HCEC 1CT (cell line): ENCODE measurements at regions not wholly inside any gene's neighbourhood (a gene's known extent, or its start where the extent isn't known, plus 50 kb on each side); places are given as distances from the start of the nearest gene placed in this dataset.

Experiments used
- DNase-seq: peaks from one replicate; pipeline ENCODE4 v3.0.0-alpha.2; 2017

DNA sequence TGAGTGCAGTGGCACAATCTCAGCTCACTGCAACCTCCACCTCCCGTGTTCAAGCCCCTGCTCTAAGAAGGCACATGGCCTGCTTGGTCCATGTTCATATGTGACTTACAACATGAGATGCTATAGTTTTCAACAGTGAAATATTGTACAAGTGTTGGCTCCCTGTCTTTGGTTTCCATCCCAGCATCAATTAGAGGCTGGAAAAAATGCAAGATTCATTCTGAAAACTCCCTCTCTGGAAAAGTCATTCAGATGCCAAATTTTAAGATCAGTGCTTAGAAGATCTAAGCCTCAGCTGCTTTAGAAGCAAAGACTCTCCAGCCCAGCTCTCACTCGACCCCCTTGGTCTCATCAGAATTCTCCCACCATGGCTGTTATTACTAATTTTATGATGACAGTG, 398.9 kb downstream of the KIF16B start:
- DNase-seq, result no peak

- no peak for DNase-seq
Observed at GRCh38 chr20:16173044-16173443, 400.2 kb downstream of the KIF16B start.

- no peak for DNase-seq
Observed at GRCh38 chr20:16171180-16171579, 402.1 kb downstream of the KIF16B start.

DNA sequence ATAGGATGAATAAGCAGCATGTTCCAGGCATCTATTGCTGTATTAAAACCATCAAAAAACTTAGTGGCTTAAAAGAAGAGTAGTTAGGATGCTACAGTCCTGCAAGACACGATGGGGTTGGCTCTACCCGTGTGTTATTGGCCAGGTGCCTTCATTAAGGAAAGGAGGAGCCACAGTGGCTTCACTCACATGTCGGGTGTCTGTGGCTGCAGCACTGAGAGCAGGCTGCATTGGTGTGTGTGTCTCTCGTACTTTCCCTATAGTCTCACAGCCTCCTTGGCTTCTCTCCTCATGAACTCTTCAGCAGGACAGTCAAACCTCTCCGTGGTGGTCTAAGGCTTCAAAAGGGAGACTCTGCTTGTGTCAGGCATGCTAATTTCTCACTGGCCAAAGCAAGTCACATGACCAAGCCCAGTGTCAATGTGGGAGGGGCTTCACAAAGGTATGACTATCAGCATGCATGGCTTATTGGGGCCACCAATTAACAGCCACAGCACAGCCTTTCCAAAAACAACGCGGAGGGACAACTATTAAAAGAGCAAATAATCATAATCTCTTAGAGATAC, 402.8 kb downstream of the KIF16B start:
- no peak for DNase-seq

GRCh38 chr20:16167423-16168130, 405.7 kb downstream of the KIF16B start:
- no peak for DNase-seq

DNA sequence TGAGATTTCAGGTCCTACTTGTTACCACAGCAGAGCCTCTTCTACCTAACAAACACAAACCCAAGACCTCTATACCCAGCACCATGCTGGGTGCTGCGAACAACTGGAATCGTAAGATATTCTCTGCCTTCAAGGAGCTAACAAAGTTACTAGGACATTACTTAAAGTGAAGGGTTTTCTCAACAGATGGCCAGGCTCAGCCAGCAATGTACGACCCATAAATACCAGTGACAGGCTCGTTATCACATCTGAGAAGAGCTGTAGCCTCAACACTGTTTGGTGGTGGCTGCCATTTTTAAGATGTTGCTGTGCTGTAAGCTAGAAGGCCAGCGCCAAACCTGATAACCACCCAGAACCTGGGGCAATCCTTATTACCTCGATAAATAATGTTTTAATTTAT, 406.5 kb downstream of the KIF16B start:
- no peak for DNase-seq

GRCh38 chr20:16158976-16159286, 414.3 kb downstream of the KIF16B start:
- DNase-seq, result no peak

GRCh38 chr20:16158090-16158975, 414.9 kb downstream of the KIF16B start:
- no peak for DNase-seq

DNA sequence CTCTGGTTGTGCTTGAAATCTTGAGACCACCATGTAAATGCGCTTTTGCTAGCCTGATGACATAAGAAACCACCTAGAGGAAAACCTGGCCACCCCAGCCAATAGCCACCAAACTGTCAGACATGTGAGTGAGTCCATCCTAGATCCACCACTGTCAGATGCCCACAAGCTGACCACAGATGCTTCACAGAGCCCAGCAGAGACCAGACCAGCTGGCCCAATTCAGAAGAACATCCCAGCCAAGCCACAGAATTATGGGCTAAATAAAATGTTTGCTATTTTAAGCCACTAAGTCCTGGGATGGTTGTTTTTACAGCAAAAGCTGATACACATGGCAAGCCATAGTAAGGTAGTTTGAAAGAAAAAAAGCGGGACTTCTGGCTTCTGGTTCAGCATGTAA, 425.3 kb downstream of the KIF16B start:
- no peak for DNase-seq

DNA sequence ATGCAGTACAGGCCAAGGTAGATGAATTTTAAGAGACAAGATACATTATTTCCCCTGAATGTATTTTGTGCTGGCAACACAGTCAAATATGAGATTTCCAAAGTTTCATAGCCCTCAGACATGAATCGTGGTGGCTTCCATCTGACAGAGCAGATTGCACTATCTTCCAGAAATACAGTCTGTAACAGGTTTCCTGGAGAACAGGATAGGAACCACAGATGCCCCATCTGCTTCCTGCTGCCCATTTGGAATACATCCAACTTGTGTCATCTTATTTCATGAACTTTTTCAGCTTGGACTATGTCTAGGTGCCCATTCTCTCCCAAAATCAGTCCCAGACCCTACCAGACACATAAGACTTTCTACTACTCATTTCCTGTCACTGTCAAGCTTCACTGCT, 426.0 kb downstream of the KIF16B start:
- no peak for DNase-seq

GRCh38 chr20:16145919-16146318, 427.3 kb downstream of the KIF16B start:
- DNase-seq, result no peak

- no peak for DNase-seq
Observed at GRCh38 chr20:16143596-16143995, 429.7 kb downstream of the KIF16B start.

DNA sequence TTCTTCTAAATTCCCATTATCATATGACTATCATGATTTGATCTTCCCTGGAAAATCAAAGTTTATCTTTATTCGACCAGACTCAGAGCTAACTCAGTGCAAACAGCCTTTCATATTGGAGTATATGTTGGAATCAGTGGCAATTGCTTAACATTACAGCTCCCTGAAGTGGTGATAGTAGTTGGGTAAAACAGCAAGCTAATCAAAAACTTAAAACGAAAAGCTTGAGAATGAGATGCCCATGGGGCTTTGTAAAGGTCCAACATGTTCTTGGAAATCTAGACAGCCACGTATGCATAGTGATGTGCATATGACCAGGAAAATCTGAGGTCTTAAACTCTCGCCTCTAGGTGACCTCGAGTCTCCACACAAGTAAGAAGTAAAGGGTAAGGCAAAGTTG, 437.6 kb downstream of the KIF16B start:
- DNase-seq, result no peak

DNA sequence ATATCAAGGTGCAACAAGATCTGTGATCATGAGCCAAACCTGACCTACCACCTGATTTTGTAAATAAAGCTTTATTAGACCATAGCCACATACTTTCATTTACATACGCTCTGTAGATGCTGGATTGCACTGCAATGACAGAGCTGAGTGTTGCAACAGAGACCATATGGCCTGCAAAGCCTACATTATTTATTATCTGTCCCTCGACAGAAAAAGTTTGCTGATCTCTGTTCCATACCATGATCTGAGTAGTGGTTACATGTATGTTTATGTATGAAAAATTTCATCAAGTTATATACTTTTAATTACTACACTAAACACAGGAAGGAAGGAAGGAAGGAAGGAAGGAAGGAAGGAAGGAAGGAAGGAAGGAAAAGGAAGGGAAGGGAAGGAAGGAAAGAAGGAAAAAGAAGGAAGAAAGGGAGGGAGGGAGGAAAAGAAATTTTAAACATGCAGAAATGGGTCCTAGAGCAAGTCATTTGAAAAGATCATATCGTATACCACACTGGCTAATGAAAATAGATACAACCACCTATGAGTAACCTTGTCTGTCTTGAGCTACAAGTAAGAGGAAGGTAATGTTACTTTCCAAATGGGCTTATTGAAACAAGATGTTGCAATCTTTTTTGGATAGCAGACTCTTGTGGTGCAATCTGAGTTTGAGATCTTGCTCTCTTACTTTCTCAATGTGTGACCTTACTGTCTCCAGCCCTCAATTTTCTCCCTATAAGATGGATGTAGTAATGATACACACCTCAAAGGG, 441.0 kb downstream of the KIF16B start:
- no peak for DNase-seq

DNA sequence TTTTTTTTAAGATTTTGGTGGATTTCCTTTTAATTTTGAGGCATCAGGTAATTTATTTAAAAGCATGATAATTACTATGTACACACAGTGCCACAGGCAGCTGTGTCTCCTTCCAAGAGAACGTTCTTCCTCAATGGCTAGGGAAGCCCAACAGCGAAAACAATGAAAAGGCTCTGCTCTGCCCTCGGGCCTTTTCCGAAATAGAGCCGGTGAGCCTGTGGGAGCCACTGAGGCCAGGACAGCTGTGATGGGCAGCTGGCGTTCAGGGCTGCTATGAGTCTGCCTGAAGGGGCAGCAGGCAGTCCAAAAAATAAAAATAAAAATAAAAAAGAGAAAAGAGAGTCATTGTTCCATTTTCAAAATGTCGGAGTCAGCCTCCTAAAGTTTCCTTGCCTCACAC, 443.8 kb downstream of the KIF16B start:
- DNase-seq, result no peak

DNA sequence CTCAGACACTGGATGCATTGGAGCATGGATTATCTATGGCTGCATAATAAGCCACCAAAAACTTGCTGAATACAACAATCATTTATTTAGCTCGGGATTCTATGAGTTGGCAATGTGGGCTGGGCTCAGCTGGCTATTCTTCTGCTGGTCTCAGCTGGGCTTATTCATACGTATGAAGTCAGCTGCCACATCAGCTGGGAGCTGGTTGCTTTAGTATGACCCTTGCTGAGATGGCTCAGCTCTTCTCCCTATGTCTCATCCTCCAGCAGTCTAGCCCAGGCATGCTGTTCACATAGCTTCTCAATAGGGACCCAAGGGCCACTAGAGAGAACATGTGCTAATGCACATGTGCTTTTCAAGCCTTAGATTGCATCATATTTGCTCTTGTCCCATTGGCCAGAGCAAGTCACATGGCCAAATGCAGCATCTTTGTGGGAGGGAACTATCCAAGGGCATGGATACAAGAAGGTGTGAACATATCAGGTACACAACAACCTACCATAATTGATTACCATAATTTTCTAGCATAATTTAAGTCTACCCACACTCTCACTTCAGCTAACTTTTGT, 444.6 kb downstream of the KIF16B start:
- no peak for DNase-seq

GRCh38 chr20:16125816-16126215, 447.4 kb downstream of the KIF16B start:
- no peak for DNase-seq

- DNase-seq, result no peak
Observed at GRCh38 chr20:16124911-16125776, 448.1 kb downstream of the KIF16B start.

DNA sequence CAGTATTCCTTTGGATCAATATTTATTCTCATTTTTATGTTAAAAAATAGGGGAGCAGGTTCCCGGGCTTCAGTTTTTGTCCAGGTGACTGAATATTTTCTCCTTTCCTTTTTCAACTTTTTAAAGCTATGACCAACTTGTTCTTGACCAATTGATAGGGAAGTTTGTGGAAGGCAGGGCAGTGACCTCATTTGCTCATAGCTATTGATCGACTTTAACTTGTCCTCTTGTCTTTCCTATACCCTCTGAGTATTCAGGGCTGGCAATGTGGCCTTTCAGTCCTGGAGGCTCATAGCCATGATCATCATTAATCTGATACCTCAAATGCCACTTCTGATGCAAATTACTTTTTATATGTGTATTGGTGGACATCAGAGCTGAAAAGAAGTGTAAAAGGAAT, 448.8 kb downstream of the KIF16B start:
- DNase-seq, result no peak

- no peak for DNase-seq
Observed at GRCh38 chr20:16123623-16124022, 449.6 kb downstream of the KIF16B start.

GRCh38 chr20:16119909-16120308, 453.3 kb downstream of the KIF16B start:
- DNase-seq, result no peak

DNA sequence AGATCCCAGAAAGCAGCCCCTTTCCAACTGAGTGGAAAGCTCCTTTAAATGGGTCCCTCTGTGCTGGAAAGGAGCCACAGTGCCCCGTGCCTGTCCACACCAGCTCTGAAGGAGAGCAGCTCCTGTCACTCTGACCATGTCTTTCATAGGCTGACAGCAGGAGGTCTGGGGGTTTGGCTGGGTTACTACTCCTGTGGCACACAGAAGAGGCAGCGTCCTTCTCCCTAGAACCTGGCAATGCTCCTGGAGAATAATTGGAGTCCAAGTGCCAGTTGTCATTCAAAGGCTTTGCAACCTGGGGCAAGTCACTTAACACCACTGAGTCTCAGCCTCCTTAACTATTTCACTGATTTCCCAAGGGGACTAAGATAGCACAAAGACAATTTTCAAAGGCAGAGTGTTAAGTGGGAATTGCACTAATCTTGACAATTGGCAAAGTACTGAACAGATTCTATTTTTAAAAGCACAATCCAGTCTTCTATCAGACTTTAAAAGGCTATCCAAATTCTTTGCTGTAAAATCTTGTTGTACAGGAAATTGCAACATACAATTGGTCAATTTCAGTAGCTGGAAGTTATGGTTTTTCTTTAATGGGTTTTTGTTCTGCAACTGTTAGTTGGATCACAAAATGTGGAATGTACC, 457.2 kb downstream of the KIF16B start:
- no peak for DNase-seq
